HUES64 (cell line): ENCODE measurements at regions not wholly inside any gene's neighbourhood (a gene's known extent, or its start where the extent isn't known, plus 50 kb on each side); places are given as distances from the start of the nearest gene placed in this dataset.
A peak's percentile ranks its signal among the peaks of the same experiment; 100 is the strongest.

ENCODE experiments used
- H3K27ac ChIP-seq: 2 replicates; pipeline ENCODE4 v1.7.0; 2013; ENCODE audit warnings: low read depth, low read length, inconsistent platforms
- H3K27me3 ChIP-seq: 2 replicates; pipeline ENCODE4 v1.6.1; 2013; ENCODE audit warnings: mild to moderate bottlenecking, low read length; ENCODE audit not compliant: insufficient read depth
- H3K36me3 ChIP-seq: 2 replicates; pipeline ENCODE4 v1.6.1; 2013; ENCODE audit warnings: mild to moderate bottlenecking, low read length; ENCODE audit not compliant: insufficient read depth
- H3K4me1 ChIP-seq: 2 replicates; pipeline ENCODE4 v1.6.1; 2013; ENCODE audit warnings: mild to moderate bottlenecking, low read length, moderate library complexity; ENCODE audit not compliant: insufficient read depth
- H3K4me3 ChIP-seq: 2 replicates; pipeline ENCODE4 v1.5.1; 2013; ENCODE audit warnings: mild to moderate bottlenecking, low read length, moderate library complexity
- H3K9ac ChIP-seq: 2 replicates; pipeline ENCODE4 v1.6.1; 2013; ENCODE audit warnings: mild to moderate bottlenecking, low read depth, low read length
- H3K9me3 ChIP-seq: 2 replicates; pipeline ENCODE4 v1.6.1; 2013; ENCODE audit warnings: low read depth, low read length; ENCODE audit not compliant: insufficient read depth
- WGBS: fragments of 150-250, 120-280 bp; methylation state at CpG from one replicate; pipeline ENCODE4 v1.1.7; 2013; ENCODE audit warnings: missing lambda C conversion rate; 5-methylcytosine and 5-hydroxymethylcytosine counted together

DNA sequence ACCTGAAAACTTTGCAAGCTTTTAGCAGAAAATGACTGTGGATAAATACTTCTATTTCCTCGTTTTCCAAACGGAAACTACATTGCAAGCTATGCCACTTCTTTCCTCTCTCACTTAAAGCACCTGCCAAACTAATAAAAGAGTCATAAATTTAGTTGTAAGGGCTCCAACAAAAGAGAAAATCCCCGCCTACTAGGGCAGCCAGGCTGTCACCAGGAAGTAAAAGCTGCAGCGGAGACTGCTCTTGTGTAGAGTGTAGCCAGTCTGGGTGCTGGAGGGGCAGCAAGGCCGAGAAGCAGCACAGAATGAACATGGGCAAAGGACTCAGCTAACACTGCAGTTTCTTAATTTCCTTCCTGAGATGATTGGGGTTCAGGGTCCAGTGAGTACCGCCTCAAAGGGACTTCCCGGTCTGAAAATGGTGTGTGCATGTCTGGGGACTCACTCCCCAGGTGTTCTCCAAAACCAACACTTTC lies 89.3 kb upstream of the MAML3 start:
- Histone ChIP-seq H3K36me3 (no peaks in the 10 kb centered on the region), H3K9ac (no peak overlapping the region), H3K9me3 (no peaks in the 10 kb centered on the region), H3K4me1 (peaks cover 31% of the 10 kb centered on the region), H3K27ac (no peak overlapping the region), H3K4me3 (no peak overlapping the region), H3K27me3 (no peaks in the 10 kb centered on the region)
- 63% methylated on average over 7 of the region's 7 CpGs for WGBS

DNA sequence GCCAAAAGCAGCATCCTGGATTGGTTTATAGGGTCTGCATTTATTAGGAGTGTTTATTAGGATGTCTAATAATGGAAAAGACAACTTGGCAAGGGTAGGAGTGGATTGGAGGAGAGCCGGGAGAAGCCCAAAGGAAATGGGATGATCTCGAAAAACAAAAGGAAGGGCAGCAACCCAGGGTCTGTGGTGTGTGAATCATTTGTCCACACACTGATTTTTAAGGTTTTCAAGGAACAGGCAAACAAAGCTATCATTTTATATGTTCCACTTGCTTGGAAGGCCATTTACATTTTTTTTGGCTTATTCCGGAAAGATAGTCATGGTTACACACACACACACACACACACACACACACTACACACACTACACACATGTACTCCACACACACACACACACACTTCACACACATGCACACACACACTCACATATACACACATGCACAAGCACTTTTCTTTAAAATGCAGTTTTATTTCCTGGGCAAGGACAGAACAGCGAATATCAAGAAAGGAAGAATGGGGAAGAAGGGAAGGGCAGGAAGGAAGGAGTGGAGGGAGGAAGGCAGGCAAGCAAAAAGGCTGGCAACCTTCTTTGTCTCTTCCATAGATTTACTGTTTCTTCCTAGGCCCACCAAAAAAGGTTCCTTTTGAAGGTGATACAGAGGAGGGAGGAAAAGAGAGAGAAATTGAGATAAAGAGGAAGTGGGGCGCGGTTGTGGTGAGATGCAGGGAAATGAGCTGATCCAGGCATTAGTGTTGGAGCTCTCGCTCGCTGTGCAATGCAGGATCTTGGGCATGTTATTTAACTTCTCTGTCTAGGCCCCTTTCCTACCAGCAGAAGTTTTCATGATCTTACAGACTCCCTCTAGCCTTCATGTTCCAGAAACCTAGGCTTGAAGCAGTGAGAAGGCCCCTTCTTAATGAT lies 88.6 kb upstream of the MAML3 start:
- Histone ChIP-seq H3K27me3 (no peaks in the 10 kb centered on the region), H3K27ac (no peak overlapping the region), H3K36me3 (no peaks in the 10 kb centered on the region), H3K9ac (no peak overlapping the region), H3K4me1 (peaks cover 37% of the 10 kb centered on the region), H3K4me3 (no peak overlapping the region), H3K9me3 (no peaks in the 10 kb centered on the region)
- WGBS: 86% methylated on average over 8 of the region's 8 CpGs

DNA sequence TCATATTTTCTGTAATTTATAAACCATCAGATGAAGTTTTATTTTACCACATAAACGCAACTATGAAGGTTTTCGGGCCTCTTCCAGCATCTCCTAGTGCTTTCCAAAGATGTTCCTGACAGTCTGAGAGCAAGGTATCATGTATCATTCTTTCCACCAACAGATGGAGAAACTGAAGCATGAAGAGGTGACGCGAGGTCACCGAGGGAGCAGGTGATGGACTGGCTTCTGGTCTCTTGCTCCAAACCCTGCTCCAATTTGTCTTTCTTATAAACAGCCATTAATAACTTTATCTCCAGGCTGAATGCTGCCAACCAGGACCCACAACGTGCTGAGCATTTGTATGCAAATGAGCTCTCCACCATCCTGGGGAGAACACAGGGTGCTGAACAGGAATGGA lies 86.3 kb upstream of the MAML3 start:
- Histone ChIP-seq H3K27me3 (no peaks in the 10 kb centered on the region), H3K9me3 (no peaks in the 10 kb centered on the region), H3K9ac (no peak overlapping the region), H3K4me1 (peaks cover 48% of the 10 kb centered on the region), H3K36me3 (no peaks in the 10 kb centered on the region), H3K27ac (no peak overlapping the region), H3K4me3 (no peak overlapping the region)
- WGBS: 78% methylated on average over 6 of the region's 6 CpGs

DNA sequence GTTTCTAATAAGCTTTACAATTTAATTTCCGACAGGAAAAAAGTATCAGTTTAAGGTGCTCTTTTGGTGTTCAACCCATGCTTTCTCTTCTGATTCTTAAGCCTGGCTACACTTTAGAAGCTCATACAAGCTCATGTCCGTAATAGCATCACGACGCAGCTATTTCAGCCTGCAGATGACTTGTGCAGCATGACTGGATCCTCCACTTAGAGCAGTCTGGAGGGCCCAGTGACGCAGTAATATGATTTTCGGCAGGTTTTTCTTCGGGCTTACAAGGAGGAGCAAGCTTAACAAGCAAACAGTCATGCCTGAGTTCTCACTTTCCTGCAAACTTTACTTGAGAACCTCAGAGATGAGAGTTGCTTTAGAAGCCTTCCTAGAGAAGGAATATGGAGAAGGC lies 85.3 kb upstream of the MAML3 start:
- Histone ChIP-seq H3K9me3 (no peaks in the 10 kb centered on the region), H3K4me3 (no peak overlapping the region), H3K27me3 (no peaks in the 10 kb centered on the region), H3K9ac (no peak overlapping the region), H3K27ac (no peak overlapping the region), H3K36me3 (no peaks in the 10 kb centered on the region), H3K4me1 (peaks cover 52% of the 10 kb centered on the region)
- WGBS: 94% methylated on average over 7 of the region's 7 CpGs

DNA sequence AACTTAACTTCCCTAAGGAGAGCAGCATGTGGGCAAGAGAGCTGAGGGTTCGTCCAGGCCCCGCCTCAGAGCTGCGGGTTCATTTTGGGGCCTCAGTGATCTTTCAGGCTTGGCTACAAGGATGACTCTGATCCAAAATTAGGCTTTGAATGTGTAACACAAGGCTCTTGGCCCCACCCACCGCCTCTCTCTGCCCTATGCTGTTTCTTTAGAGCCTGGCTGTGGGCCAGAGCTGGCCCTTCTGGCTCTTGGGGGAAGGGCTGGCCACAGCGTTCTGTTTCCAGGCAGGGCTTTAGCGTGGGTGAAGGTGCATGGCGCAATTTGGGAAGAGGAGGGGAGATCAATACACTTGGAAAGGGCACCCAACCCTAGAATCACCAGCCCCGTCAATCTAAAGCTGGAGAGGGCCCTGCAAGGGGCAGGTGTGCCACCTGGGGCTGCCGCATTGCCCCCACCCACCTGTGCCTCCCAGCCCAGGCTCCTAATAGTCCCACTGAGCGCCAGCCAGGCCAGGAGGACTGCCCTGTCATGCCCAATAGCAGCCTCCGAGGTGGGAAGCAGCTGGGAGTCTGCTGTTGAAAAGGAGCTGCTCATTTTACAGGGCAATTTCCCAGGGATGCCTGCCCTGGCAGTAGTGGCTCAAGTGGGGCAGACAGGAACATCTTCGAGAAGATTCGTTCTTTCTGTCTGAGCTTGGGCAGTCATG lies 84.5 kb upstream of the MAML3 start:
- H3K4me1 ChIP-seq: peaks cover 55% of the 10 kb centered on the region
- peak overlapping the region; percentile 25; the same call in 1 of the 2 replicates for H3K4me3 ChIP-seq
- no peaks in the 10 kb centered on the region for H3K36me3 ChIP-seq
- H3K27me3 ChIP-seq: no peaks in the 10 kb centered on the region
- H3K9ac ChIP-seq: peak overlapping the region; percentile 53
- peak overlapping the region; percentile 74 for H3K27ac ChIP-seq
- WGBS: 52% methylated on average over 13 of the region's 13 CpGs
- no peaks in the 10 kb centered on the region for H3K9me3 ChIP-seq

DNA sequence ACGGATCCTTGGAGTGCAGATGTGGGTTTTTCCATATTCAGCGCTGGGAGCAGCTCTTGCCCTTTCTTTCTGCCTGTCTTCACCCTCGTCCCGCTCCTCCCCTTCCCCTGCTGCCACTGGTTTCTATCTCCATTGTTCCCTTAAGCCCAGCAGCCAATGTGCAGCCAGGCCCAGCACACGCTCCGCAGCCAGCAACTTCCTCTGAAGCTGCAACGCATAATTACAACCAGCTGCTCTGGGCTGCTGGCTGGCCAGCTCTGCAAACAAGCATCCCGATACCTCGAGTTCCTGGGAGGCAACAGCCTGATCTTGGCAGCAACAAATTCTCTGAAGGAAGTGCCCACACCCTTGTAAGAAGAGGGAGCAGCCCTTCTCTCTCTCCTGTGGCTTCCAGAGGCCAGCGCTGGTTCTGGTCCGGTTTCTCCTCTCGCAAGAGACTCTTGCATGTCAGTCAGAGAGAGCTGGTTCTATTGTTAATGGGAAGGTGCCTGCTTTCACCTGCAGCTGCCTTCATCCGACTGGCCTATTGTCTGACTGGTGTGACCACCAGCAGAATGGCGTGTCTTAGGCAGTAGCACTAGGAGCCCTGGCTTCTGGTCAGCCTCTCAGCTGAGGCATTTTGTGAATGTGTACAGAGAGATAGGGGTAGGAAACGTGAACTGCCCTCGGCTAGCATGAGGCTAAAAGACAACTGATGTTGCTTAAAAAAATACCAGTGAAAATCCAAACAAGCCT lies 83.8 kb upstream of the MAML3 start:
- Histone ChIP-seq H3K27ac (peak overlapping the region; percentile 74), H3K4me1 (peaks cover 49% of the 10 kb centered on the region), H3K4me3 (peak overlapping the region; percentile 25), H3K9ac (peak overlapping the region; percentile 53), H3K9me3 (no peaks in the 10 kb centered on the region), H3K36me3 (no peaks in the 10 kb centered on the region), H3K27me3 (no peaks in the 10 kb centered on the region)
- WGBS: 16% methylated on average over 16 of the region's 16 CpGs

DNA sequence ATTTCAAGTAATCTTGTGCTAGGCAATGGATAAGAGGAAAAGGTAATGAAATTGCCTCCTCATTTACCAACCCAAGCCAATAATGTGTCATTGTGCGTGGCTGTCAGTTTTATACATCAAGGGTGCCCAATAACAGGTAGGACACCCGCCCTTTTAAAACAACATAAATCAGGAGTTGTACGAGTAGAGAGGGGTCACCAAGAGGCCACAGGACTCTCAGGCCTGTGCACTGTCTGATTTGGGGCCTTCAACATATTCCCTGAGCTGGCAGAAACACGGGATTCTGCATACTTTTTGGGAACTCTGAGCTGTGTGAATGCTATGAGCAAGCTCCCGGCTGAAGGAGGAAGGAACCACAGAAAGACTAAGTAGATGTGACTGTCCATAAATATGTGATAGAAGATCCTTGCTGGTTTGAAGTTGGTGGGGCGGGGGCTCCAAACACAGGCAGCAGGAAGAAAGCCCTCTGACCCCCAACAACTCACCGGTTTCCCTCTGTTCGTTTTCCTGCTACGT lies 82.7 kb upstream of the MAML3 start:
- Histone ChIP-seq H3K27me3 (no peaks in the 10 kb centered on the region), H3K27ac (no peak overlapping the region), H3K4me3 (no peak overlapping the region), H3K4me1 (peaks cover 42% of the 10 kb centered on the region), H3K9ac (no peak overlapping the region; the same call in 1 of the 2 replicates), H3K36me3 (no peaks in the 10 kb centered on the region), H3K9me3 (no peaks in the 10 kb centered on the region)
- WGBS: 81% methylated on average over 9 of the region's 9 CpGs

DNA sequence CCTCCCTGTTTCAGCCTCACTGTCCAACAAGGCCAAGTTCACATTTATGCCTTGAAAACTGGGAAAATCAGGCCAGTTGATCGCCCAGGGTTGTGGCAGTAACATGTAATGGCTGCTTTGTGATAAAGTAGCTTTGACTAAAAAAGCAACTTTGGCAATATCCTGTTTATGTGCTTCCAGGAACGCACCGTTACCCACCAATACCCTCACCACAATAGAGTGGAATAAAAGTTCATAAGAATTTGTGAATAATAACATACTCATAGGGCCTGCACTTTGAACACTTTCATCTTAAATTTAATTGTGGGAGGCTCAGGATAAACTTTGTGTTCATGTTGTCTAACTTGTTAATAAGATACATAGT lies 80.7 kb upstream of the MAML3 start:
- Histone ChIP-seq H3K4me3 (no peak overlapping the region), H3K4me1 (peaks cover 33% of the 10 kb centered on the region), H3K9me3 (no peaks in the 10 kb centered on the region), H3K9ac (no peak overlapping the region), H3K27me3 (no peaks in the 10 kb centered on the region), H3K36me3 (no peaks in the 10 kb centered on the region), H3K27ac (no peak overlapping the region)
- WGBS: 83% methylated on average over 1 of the region's 3 CpGs

DNA sequence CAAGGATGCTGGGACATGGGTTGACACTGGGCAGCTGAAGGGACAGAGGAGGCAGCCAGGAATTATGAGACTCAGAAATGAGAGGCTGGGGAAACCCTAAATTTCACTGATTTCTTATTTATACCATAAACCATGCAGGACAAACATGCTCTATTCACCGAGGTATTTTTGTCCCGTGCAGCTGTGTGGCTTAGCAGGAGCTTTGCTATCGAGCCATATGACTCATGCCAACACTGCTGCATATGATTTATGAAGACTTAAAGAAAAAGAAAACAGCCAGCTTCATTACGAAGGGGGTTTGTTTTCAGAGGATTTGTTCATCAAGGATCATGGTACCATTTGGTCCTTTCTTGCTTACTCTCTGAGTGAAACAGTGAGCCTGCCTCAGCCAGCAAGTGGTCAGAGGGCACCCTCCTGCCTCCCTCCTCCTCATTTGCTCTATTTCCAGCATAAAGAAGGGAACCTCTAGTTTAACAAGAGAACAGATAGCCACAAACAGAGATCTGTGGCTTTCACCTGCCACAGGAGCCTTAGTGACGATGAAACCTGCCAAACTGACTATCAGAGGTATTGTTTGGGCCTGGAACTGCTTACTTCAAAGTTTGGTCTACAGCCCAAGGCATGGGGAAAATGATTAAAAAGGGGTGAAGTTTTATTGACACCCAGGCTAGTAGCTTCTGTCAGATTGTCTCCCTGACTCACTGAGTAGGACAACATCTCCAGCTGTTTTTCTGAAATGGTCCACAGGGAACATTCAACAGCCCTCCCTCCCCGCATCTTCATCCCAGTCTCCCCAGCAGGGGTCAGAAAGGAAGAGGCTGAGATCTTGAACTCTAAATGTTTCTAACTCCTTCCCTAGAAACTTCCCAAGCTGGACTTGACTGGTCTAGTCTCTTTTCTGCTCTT lies 80.1 kb upstream of the MAML3 start:
- no peaks in the 10 kb centered on the region for H3K27me3 ChIP-seq
- H3K4me1 ChIP-seq: peaks cover 31% of the 10 kb centered on the region
- no peak overlapping the region for H3K4me3 ChIP-seq
- no peak overlapping the region for H3K9ac ChIP-seq
- 87% methylated on average over 6 of the region's 6 CpGs for WGBS
- H3K36me3 ChIP-seq: no peaks in the 10 kb centered on the region
- H3K27ac ChIP-seq: no peak overlapping the region
- H3K9me3 ChIP-seq: no peaks in the 10 kb centered on the region

DNA sequence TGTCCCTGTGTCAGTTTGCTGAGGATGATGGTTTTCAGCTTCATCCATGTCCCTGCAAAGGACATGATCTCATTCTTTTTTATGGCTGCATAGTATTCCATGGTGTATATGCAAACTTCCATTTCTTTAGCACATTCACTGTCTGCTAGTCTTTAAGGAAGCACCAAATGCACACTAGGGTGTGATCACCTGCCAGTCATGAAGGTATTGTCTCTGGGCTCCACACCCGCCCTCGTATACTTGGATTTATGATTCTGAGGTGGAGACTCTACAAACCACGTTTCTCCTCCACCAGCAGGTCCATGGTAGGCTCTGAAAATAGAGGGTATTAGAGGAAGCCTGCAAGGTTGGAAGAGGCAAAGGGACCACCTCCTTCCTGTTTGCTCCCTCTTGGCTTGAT lies 75.9 kb upstream of the MAML3 start:
- no peak overlapping the region for H3K27ac ChIP-seq
- peaks cover 18% of the 10 kb centered on the region; the same call in 1 of the 2 replicates for H3K4me1 ChIP-seq
- H3K9me3 ChIP-seq: no peaks in the 10 kb centered on the region
- 100% methylated on average over 3 of the region's 3 CpGs for WGBS
- H3K9ac ChIP-seq: no peak overlapping the region
- H3K27me3 ChIP-seq: no peaks in the 10 kb centered on the region
- no peaks in the 10 kb centered on the region for H3K36me3 ChIP-seq
- no peak overlapping the region for H3K4me3 ChIP-seq
